LNCAP (cell line): ENCODE measurements at regions not wholly inside any gene's neighbourhood (a gene's known extent, or its start where the extent isn't known, plus 50 kb on each side); places are given as distances from the start of the nearest gene placed in this dataset.

Source experiments
- TF ChIP-seq, protein P1 (sequence below): fragments of 450-650 bp; IDR thresholded peaks from 2 replicates; pipeline ENCODE4 v1.5.1; 2017; ENCODE audit warnings: mild to moderate bottlenecking

GRCh38 chr4:149931431-149931830 lies 115.8 kb upstream of the IQCM start:
- TF ChIP-seq, protein P1, sequence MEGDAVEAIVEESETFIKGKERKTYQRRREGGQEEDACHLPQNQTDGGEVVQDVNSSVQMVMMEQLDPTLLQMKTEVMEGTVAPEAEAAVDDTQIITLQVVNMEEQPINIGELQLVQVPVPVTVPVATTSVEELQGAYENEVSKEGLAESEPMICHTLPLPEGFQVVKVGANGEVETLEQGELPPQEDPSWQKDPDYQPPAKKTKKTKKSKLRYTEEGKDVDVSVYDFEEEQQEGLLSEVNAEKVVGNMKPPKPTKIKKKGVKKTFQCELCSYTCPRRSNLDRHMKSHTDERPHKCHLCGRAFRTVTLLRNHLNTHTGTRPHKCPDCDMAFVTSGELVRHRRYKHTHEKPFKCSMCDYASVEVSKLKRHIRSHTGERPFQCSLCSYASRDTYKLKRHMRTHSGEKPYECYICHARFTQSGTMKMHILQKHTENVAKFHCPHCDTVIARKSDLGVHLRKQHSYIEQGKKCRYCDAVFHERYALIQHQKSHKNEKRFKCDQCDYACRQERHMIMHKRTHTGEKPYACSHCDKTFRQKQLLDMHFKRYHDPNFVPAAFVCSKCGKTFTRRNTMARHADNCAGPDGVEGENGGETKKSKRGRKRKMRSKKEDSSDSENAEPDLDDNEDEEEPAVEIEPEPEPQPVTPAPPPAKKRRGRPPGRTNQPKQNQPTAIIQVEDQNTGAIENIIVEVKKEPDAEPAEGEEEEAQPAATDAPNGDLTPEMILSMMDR = no peak

- TF ChIP-seq, protein P1 = no peak
Observed at GRCh38 chr4:149932188-149932587, 116.5 kb upstream of the IQCM start.

GRCh38 chr4:149933120-149933519 lies 117.5 kb upstream of the IQCM start:
- TF ChIP-seq, protein P1 = no peak

GRCh38 chr4:149933883-149934282 lies 118.2 kb upstream of the IQCM start:
- TF ChIP-seq, protein P1 = no peak

DNA sequence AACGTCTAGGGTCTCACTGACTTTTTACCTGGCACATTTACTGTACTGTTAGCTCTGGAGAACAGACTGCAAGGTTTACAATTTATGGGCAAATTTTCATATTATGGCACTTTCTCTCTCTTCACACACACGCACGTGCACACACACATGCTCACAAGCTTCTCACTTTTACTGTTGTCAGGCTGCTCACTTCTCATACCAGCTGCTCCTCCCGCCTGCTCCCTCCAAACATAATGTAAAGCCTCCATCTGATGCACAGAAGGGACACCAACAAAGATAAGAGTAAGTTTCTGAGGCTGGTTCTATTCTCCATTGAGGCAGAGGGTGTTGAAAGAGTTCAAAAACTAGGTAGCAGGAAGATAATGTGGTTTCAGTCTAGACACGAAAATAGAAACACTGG lies 128.9 kb upstream of the DCLK2 start:
- TF ChIP-seq, protein P1 = no peak

DNA sequence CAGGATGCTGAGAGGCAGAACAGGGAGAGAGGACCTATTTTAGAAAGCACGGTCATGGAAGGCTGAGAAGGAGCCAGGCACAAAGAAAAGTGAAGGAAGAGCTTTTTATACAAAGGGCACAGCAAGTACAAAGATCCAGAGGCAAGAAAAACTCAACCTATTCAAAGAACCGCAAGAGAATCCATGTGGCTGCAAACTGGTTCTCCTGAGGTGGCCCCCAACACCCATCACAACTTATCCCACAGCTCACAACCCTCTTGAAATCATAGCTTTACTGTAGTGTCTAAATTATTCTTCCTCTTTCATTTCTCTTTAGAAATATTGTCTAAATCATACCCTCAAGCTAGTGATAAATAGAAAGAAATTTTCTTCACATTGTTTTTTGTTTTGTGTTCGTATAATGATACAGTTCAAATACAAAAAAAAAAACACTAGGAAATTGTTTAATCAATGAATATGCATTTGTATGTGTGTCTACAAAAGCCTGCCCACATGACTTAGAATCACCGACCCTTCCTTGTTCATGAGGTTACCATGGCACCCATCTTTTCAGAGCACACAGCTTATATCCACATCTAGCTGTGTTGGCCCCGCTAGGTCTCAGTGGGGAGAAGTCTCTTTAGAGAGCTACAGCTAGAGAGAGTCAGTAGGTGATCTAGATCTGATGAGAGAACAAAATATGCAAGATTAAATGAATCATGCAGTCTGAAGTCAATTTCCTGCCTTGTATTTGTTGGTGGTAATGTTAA lies 126.9 kb upstream of the DCLK2 start:
- TF ChIP-seq, protein P1 = no peak

DNA sequence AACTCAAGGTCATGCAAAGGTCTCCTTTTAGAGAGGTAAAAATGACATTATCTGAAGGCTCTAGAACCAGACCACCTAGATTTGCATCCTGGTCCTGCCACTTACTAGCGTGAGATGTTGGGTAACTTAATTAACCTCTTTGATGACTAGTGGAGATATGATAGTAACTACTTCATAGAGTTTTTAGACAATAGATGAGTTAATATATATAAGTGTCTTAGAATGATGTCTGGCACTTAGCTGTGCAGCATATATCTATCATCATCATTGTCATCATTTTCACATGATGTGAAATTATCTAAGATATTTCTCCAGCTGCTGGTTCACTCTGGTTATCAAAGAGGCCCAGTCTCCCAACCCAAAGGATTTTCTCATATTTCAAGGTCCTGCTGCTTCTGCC lies 126.1 kb upstream of the DCLK2 start:
- TF ChIP-seq, protein P1 = no peak

- TF ChIP-seq, protein P1 = no peak
Observed at GRCh38 chr4:149952716-149953115, 125.5 kb upstream of the DCLK2 start.
